GM19452 (cell line): ENCODE measurements at regions not wholly inside any gene's neighbourhood (a gene's known extent, or its start where the extent isn't known, plus 50 kb on each side); places are given as distances from the start of the nearest gene placed in this dataset.
"Not testable (repeated sequence)": the region's sequence is repeated elsewhere in the genome, so short reads cannot be mapped to it uniquely, and the experiment has no call there.

Source experiments
- ATAC-seq: cut with Tn5 transposase; IDR thresholded peaks from one replicate; pipeline ENCODE4 v1.9.1; 2021; ENCODE audit not compliant: unreplicated experiment

- ATAC-seq: no peak
Observed at GRCh38 chr11:128171506-128171905, 415.9 kb downstream of the ETS1 start.

- ATAC-seq: no peak
Observed at GRCh38 chr11:128165572-128165971, 421.8 kb downstream of the ETS1 start.

- ATAC-seq: no peak
Observed at GRCh38 chr11:128164080-128164741, 423.1 kb downstream of the ETS1 start.

- no peak for ATAC-seq
Observed at GRCh38 chr11:128161994-128162393, 425.4 kb downstream of the ETS1 start.

- ATAC-seq: no peak
Observed at GRCh38 chr11:128161436-128161835, 425.9 kb downstream of the ETS1 start.

- ATAC-seq: no peak
Observed at GRCh38 chr11:128158860-128159259, 428.5 kb downstream of the ETS1 start.

- ATAC-seq: peak; percentile 92
Observed at GRCh38 chr11:128157423-128158298, 429.7 kb downstream of the ETS1 start.

- ATAC-seq: no peak
Observed at GRCh38 chr11:128156486-128156885, 430.9 kb downstream of the ETS1 start.

GRCh38 chr11:128155590-128155989, 431.8 kb downstream of the ETS1 start:
- ATAC-seq: no peak

GRCh38 chr11:128153697-128154048, 433.7 kb downstream of the ETS1 start:
- ATAC-seq: no peak

- no peak for ATAC-seq
Observed at GRCh38 chr11:128152796-128153696, 434.3 kb downstream of the ETS1 start.

- no peak for ATAC-seq
Observed at GRCh38 chr11:128151780-128152179, 435.6 kb downstream of the ETS1 start.

GRCh38 chr11:128151338-128151737, 436.0 kb downstream of the ETS1 start:
- no peak for ATAC-seq

- ATAC-seq: no peak
Observed at GRCh38 chr11:128148208-128148607, 439.1 kb downstream of the ETS1 start.

GRCh38 chr11:128146926-128147605, 440.3 kb downstream of the ETS1 start:
- ATAC-seq: no peak

GRCh38 chr11:128140293-128140692, 447.1 kb downstream of the ETS1 start:
- ATAC-seq: not testable (repeated sequence)

GRCh38 chr11:128135451-128135850, 451.9 kb downstream of the ETS1 start:
- no peak for ATAC-seq

GRCh38 chr11:128133501-128133900, 453.9 kb downstream of the ETS1 start:
- no peak for ATAC-seq

GRCh38 chr11:128130052-128130451, 457.3 kb downstream of the ETS1 start:
- no peak for ATAC-seq

GRCh38 chr11:128125723-128126122, 461.6 kb downstream of the ETS1 start:
- ATAC-seq: no peak

GRCh38 chr11:128116885-128117284, 470.5 kb downstream of the ETS1 start:
- ATAC-seq: no peak
